Heart left ventricle (tissue), 13 donors: ENCODE measurements at regions not wholly inside any gene's neighbourhood (a gene's known extent, or its start where the extent isn't known, plus 50 kb on each side); places are given as distances from the start of the nearest gene placed in this dataset.

Source experiments
- POLR2A ChIP-seq, 2 donors: fragments of 450-650 bp; IDR thresholded peaks; one replicate each; pipeline ENCODE4 v1.6.1; 2017; ENCODE audit warnings: antibody characterized with exemption in 2 of 2, mild to moderate bottlenecking in 2 of 2, moderate library complexity in 2 of 2
- TF ChIP-seq, protein P1 (sequence below), 12 donors: fragments of 200-600 bp; sonication (generic) in 4 of 12; IDR thresholded peaks; one replicate each; pipeline versions ENCODE4 v1.5.0 to v1.8.0; 2018 to 2022; ENCODE audit warnings: antibody characterized with exemption in 12 of 12, mild to moderate bottlenecking in 5 of 12
- donor health status: ischemic (EF 13 %, LVEDD 7.1; RV severe dilation, severe dysfunction).
- donor health status: DM: no; HTN: yes; CAD: no.
- donor health status: DM: no; HTN: no; CAD: no.
- donor health status: ischemic (EF 25% LVEDD 6.9; RV normal size, moderate dysfunction).
- donor health status: ischemic (EF 25% LVEDD 5.7; RV mildly dilated, moderate dysfunction).
- donor health status: ischemic (EF 35%, LVEDD 5.7; RV mildly dilated, moderate dysfunction).
- donor health status: nonischemic (EF 11% LVEDD 7.7; RV severe dilation, severe dysfunction).
- donor health status: DM: yes; HTN: yes; CAD: no.
- donor health status: PGD.
- donor health status: ischemic (EF 29% LVEDD 5.4; RV normal size, mild dysfunction).
- donor health status: nonischemic (EF 23%, LVEDD 6.1; RV moderate dilation, normal function).

DNA sequence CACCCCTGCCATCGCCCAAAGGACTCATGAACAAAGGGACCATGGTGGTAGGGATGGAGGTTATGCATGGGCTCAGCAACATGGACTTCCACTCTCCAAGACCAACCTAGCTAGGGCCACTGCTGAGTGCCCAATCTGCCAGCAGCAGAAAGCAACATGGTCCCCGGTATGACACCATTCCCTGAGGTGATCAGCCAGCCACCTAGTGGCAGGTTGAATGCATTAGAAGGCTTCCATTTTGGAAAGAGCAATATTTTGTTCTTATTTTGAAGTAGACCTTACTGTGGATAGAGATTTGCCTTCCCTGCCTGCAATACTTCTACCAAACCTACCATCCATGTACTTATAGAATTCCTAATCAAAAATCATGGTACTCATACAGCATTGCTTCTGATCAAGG lies 99.8 kb downstream of the METTL4 start:
- no peak for TF ChIP-seq POLR2A (IDR thresholded peaks at IDR 0.05)
- TF ChIP-seq, protein P1, sequence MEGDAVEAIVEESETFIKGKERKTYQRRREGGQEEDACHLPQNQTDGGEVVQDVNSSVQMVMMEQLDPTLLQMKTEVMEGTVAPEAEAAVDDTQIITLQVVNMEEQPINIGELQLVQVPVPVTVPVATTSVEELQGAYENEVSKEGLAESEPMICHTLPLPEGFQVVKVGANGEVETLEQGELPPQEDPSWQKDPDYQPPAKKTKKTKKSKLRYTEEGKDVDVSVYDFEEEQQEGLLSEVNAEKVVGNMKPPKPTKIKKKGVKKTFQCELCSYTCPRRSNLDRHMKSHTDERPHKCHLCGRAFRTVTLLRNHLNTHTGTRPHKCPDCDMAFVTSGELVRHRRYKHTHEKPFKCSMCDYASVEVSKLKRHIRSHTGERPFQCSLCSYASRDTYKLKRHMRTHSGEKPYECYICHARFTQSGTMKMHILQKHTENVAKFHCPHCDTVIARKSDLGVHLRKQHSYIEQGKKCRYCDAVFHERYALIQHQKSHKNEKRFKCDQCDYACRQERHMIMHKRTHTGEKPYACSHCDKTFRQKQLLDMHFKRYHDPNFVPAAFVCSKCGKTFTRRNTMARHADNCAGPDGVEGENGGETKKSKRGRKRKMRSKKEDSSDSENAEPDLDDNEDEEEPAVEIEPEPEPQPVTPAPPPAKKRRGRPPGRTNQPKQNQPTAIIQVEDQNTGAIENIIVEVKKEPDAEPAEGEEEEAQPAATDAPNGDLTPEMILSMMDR (IDR thresholded peaks at IDR 0.05): no peak
